ENCODE measurements at regions not wholly inside any gene's neighbourhood (a gene's known extent, or its start where the extent isn't known, plus 50 kb on each side); places are given as distances from the start of the nearest gene placed in this dataset.

DNA sequence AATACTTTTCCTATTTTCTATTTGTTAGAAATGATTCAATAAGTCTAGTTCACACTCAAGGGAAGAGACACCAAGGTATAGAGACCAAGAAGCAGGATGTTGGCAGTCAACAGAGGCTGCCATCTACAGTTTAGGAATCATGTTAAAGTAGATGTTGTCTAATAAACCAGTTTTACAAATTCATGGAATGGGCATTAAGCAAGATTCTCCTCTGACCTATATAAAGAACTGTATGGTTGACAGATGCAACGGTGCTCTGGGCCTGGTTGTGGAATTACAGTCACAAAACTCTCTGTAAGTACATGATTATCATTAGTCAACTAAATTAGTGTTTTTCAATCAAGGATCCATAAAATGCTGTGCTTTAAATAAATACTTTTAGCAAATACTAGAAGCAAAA is 475.1 kb downstream of the NAV3 start:
- TF ChIP-seq POLR2A (IDR thresholded peaks at IDR 0.05) = no peak
- TF ChIP-seq, protein P1, sequence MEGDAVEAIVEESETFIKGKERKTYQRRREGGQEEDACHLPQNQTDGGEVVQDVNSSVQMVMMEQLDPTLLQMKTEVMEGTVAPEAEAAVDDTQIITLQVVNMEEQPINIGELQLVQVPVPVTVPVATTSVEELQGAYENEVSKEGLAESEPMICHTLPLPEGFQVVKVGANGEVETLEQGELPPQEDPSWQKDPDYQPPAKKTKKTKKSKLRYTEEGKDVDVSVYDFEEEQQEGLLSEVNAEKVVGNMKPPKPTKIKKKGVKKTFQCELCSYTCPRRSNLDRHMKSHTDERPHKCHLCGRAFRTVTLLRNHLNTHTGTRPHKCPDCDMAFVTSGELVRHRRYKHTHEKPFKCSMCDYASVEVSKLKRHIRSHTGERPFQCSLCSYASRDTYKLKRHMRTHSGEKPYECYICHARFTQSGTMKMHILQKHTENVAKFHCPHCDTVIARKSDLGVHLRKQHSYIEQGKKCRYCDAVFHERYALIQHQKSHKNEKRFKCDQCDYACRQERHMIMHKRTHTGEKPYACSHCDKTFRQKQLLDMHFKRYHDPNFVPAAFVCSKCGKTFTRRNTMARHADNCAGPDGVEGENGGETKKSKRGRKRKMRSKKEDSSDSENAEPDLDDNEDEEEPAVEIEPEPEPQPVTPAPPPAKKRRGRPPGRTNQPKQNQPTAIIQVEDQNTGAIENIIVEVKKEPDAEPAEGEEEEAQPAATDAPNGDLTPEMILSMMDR (IDR thresholded peaks at IDR 0.05) = no peak

Measured in suprapubic skin (tissue), 3 donors.